Prostate gland (tissue), 2 donors: ENCODE measurements at regions not wholly inside any gene's neighbourhood (a gene's known extent, or its start where the extent isn't known, plus 50 kb on each side); places are given as distances from the start of the nearest gene placed in this dataset.

Experiments
- CTCF ChIP-seq, 4 experiments: fragments of 200-600 bp in 2 of 4; fragments of 450-650 bp in 2 of 4; sonication (generic) in 2 of 4; IDR thresholded peaks; 1 replicate in 3 of 4; 2 replicates in 1 of 4; pipeline ENCODE4 v1.5.1; 2016 to 2019; ENCODE audit warnings: antibody characterized with exemption in 4 of 4, mild to moderate bottlenecking in 2 of 4, moderate library complexity in 2 of 4
- POLR2A ChIP-seq: fragments of 450-650 bp; IDR thresholded peaks from one replicate; pipeline ENCODE4 v1.6.1; 2016; ENCODE audit warnings: antibody characterized with exemption, mild to moderate bottlenecking
- POLR2AphosphoS5 ChIP-seq: sonication (generic); formaldehyde crosslinking; IDR thresholded peaks from one replicate; pipeline ENCODE4 v1.6.1; 2017; ENCODE audit warnings: antibody characterized with exemption

GRCh38 chr22:47795477-47796127 lies 1033.2 kb downstream of the TBC1D22A start:
- TF ChIP-seq CTCF (IDR thresholded peaks at IDR 0.05) (no peak), POLR2A (no peak), POLR2AphosphoS5 (no peak)
